ENCODE measurements at regions not wholly inside any gene's neighbourhood (a gene's known extent, or its start where the extent isn't known, plus 50 kb on each side); places are given as distances from the start of the nearest gene placed in this dataset.

DNA sequence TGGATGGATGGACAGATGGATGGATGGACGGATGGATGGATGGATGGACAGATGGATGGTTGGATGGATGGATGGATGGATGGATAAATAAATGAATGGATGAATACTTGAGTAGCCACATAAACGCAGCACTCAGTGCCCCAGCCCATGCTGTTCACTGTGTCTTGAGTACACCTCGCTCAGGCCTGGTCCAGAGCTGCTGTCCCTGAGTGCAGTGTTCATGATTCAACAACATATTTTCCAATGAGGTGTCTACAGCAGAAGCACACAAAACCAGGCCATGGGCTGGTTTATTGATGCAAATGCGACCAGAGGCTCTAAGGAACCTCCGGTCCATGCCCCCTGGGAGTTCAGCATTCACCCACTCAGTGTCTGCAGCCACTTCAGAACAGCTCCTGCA is 584.3 kb downstream of the BRD1 start:
- TF ChIP-seq, protein P1, sequence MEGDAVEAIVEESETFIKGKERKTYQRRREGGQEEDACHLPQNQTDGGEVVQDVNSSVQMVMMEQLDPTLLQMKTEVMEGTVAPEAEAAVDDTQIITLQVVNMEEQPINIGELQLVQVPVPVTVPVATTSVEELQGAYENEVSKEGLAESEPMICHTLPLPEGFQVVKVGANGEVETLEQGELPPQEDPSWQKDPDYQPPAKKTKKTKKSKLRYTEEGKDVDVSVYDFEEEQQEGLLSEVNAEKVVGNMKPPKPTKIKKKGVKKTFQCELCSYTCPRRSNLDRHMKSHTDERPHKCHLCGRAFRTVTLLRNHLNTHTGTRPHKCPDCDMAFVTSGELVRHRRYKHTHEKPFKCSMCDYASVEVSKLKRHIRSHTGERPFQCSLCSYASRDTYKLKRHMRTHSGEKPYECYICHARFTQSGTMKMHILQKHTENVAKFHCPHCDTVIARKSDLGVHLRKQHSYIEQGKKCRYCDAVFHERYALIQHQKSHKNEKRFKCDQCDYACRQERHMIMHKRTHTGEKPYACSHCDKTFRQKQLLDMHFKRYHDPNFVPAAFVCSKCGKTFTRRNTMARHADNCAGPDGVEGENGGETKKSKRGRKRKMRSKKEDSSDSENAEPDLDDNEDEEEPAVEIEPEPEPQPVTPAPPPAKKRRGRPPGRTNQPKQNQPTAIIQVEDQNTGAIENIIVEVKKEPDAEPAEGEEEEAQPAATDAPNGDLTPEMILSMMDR (IDR thresholded peaks at IDR 0.05): no peak
- TF ChIP-seq EP300 (IDR thresholded peaks at IDR 0.05): no peak
- TF ChIP-seq POLR2A (IDR thresholded peaks at IDR 0.05): no peak
